ENCODE measurements at regions not wholly inside any gene's neighbourhood (a gene's known extent, or its start where the extent isn't known, plus 50 kb on each side); places are given as distances from the start of the nearest gene placed in this dataset.

DNA sequence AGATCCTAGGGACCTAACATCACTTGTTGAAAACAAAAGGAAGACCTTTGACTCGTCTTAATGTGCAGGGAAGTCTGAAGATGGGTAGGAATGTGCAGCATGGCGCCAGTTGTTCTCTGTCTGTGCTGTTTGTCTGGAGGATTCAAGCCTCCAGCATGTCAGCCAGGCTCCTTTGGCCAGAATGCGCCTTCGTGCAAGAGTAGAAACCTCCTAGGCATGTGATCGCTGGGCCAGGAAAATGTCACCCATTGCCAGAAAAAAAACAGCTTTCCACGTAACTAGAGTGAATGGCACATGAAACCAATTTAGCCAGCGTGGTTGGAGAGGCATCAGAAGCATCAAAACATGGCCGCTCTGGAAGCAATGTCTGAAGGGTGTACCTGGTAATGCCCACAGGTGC is 132.7 kb downstream of the EDN1 start:
- no peak for DNase-seq (ENCODE audit: low spot score)

DNA sequence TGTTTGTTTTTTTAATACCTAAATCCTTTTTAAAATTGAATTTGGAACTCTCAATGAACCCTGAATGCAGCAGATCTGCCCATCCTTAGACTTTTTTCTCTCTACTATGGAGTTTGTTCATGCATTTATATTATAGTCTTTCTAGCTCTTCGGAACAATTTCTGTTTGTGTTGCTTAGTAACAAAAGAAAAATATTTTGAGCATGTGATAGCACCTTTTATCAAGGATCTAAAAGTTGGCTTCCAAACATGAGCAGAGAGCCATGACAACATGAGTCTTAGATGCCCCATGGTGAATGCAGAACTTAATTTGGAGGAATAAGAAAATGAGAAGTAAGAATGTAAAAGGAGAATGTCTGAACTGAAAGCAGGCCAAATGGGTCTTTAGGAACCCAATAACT is 133.7 kb downstream of the EDN1 start:
- no peak for DNase-seq (ENCODE audit: low spot score)

DNA sequence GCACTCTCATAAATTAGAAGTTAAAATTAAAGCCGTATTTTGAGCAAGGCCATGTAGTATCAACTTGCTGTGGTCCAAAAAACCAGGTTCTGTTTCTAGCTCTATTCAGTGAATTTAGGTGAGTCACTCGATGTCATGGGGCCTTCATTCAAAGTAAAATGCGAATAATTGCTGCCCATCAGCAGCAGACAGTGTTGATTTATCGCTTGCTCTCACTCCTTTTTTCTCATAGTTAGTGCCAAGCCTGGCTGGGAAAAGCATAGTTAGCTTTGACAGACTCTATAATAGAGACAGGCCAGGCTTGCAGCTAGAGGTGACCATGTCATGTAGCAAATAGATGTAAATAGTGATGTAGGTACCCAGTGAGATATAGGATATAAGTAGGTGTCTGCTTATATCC is 136.0 kb downstream of the EDN1 start:
- DNase-seq (ENCODE audit: low spot score), result no peak

DNA sequence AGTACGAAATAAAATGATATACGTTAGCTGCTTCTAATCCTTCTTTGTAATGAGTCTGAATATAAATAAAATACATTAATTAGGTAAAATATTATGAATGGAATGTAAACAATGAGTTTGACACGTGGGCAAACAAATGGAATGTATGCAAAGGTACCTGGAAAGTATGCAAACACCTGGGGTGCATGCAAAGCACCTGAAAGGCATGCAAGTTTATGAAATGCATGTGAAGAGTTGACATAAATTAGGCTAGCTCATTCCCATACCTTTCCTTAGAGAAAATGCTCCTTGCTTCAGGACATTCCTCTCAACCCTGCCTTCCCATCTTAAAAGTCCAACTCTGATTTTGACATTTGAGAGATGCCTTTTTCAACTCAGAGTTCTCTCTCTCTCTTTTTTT is 140.9 kb downstream of the EDN1 start:
- DNase-seq (ENCODE audit: low spot score), result no peak

DNA sequence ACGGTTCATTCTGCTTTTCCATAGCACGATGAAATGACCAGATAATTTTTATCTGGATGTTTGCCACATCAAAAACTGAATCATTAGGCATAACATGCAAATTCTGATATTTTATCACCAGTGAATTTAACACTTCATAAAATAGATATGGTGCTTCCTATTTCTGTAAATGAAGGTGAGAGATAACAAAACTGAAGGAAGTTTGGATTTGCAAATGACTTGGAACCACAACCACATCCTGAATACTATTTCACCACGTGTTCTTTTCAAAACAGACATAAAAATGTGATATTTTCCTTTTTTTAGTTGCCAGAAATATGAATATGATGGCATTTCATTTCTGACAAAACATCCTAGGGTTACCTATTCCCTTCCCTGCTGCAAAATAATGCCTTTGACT is 146.1 kb downstream of the EDN1 start:
- no peak for DNase-seq (ENCODE audit: low spot score)

DNA sequence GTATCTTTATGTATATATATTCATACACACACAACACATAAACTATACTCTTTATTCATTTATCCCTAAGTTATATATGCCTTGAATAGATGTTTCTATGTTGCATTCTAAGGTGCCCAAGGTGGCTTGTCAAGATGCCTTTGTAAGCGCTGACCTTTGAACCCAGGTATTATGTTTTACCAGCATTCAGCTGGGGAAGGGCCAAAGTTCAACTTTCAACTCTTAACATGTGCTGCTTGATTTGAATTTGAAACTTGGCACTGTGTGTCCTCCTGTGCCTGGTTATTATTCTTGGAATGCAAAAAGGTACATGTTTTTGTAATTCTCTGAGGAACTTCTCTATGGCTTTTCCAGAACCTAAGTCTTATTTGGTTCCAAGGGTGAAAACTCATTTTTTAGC is 146.5 kb downstream of the EDN1 start:
- DNase-seq (ENCODE audit: low spot score), result no peak

DNA sequence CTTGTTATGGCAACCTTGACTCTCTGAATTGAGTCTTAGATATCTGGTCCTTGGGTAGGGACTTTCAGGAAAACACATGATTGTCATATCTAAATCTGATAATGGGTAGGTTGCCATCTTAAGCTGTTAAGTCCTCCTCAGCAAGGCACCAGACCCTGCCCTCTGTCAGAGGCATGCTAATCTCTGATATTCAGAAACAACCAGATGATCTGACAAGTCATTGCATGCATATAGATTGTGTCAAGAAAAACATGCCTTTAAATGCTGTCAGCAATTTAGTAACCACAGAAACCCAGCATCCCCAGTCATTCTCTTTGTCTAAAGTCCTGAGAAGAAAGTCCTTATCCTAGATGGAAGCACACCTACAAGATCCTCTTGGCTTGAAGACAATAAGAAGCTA is 149.1 kb downstream of the EDN1 start:
- DNase-seq (ENCODE audit: low spot score), result no peak

DNA sequence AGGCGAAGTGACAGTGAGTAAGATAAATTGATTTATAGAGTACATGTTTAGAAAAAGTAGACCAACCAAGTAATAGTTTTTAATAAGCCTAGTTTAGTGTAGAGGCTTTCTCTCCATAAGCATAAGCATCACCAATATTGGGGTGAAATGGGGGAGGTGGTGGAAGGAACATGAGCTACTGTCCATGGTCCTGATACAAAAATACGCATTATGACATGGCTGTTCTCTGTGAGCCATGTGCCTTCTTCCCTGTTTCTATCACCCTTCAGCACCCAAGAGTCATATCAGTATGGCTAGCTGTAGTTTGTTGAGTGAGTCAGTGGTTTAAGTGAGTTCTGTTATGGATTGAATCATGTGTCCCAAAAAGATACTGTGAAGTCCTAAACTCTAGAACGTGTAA is 150.8 kb downstream of the EDN1 start:
- DNase-seq (ENCODE audit: low spot score), result no peak

DNA sequence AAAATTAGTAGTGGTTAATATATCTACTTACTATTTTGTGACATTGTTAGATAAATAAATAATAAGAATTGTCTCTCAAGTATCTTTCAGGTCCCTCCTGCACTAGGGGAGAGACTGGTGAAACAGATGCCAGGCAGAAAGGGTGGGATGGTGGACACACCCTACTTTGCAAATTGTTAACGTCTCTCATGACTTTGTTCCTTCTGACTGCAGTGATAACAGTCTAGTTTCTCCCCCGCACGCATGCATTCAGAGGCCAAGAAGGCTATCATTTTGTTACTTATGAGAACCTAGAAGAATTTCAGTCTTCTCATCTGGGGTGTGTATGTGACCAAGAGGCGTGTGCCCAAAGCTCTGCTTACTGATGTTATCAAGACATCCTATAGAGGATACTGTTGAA is 152.3 kb downstream of the EDN1 start:
- no peak for DNase-seq (ENCODE audit: low spot score)

DNA sequence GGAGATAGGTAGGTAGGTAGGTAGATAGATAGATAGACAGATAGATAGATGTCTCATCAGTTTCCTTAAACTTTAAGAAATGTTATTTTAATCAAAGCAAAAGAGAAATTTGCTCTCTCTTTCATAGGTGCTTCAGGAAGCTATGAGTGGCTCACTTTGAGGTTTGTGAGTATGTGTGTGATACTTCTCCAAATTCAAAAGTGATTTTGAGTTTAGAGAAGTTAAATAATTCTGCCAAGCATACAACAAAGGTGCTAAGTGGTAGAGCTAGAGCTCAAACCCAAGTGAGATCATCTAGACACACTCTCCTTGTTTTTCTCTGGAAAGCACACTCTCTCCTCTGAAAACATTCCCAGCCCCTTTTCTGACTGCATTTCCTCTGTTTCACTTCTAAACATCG is 156.2 kb downstream of the EDN1 start:
- DNase-seq (ENCODE audit: low spot score), result no peak

DNA sequence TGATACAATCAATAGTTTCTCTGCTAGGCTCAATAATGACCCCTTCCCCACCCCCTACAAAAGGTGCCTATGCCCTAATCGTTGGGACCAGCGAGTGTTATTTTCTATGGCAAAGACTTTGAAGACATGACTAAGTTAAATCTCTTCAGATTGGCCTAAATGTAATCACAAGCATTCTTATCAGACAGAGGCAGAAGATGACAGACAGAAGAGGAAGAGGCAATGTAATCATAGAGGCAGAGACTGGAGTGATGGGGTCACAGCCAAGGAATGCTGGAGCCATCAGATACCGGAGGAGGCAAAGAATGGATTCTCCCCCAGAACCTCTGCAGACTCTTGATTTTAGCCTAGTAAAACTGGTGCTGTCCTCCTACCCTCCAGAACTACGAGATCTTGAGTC is 159.3 kb downstream of the EDN1 start:
- DNase-seq (ENCODE audit: low spot score), result no peak

DNA sequence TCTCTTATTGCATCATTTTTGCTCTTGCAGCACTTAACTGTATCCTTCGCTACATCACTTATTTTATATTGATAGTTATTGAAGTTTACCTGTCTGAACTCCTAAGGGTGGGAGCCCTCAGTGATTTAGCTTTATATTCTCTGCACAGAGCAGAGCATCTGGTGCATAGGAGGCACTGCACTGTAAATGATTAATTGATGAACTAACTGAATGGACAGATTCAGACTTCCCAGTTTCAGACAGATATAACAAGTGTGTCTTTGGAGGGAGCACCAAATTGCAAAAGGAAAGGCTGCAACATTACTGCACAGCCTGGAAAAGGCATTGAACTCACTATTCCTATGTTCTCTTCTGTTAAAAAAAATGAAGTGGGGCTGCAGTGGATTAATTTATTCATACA is 160.3 kb downstream of the EDN1 start:
- no peak for DNase-seq (ENCODE audit: low spot score)

DNA sequence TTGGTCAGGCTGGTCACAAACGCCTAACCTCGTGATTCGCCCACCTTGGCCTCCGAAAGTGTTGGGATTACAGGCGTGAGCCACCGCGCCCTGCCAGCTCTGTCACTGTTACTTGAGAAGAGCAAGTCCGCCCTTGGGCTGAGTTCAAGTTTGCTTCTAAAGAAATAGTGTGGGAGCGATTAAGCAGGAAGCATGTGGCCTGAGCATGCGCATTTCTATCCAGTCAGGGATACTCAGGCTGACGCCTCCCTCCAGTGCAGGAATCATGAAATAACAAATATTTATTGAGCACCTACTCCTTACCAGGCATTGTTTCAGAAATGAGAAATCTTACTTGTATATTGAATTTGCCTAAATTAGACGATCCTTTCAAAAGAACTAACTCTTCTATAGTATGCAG is 166.2 kb downstream of the EDN1 start:
- DNase-seq (ENCODE audit: low spot score), result no peak

DNA sequence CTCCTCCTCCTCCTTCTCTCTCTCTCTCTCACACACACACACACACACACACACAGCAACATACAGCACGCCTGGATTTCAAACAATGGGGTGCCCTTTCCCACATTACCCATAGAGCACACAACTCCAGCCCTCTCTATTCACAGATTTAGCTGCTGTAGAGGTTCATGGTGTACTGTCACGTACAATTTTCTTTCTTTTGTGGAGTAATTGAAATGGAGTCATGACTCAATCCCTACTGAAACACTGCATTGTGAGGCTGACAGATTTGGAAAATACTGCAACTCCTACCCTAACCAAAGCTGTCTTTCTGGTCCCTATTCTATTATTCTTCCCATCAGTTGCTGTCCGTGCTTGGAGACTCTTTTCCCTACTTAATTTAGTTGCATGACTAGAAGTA is 166.9 kb downstream of the EDN1 start:
- no peak for DNase-seq (ENCODE audit: low spot score)

DNA sequence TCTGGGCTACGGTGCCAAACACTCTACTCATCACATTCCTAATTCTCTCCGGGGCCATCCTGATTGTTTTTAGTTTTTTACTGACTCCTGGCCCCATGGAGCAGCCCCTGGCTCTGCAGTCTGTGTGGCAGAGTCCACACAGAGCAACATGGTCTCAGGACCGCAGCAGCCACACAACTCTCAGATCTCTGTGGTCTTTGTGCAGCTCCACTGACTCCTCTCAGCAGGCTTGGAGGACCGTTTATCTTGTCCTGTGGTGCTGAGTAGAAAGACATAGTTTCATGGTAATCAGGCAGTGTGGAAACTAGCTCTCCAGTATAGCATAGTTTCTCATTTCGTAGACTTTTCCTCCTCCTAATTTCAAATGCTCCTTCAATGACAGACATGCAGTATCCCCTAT is 168.4 kb downstream of the EDN1 start:
- DNase-seq (ENCODE audit: low spot score), result no peak

DNA sequence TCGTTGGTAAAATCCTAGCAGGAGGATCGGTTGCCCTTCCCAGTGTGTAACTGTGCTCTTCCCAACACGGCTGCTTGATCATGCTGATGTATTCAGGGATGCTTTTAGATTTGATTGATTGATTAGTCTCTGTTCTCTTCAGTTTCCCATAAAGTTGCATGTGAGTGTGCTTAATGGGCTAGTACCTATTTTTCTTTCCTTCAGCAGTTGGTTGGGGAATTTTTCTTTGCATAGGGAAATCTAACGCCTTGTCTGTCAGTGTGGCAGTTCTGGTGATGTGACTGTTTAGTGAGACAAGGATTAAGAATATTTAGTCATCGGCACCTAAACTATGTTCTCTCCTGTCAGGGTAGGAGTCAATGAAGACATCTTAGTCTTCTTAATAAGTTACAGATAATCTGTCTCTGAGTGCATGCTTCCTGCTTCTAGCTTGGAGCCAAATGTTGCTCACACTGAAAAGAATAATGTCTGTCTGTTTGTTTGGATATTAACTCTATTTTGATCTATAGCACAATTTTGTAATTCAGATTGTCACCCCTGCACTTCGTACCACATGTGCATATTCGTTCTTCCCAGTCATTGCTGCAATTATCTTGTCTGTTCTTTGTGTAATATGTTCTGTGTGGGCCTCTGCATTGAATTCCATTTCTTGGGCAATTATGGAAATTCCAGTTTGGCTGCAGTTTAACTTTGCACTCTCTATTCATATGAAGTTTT is 169.9 kb downstream of the EDN1 start:
- no peak for DNase-seq (ENCODE audit: low spot score)

DNA sequence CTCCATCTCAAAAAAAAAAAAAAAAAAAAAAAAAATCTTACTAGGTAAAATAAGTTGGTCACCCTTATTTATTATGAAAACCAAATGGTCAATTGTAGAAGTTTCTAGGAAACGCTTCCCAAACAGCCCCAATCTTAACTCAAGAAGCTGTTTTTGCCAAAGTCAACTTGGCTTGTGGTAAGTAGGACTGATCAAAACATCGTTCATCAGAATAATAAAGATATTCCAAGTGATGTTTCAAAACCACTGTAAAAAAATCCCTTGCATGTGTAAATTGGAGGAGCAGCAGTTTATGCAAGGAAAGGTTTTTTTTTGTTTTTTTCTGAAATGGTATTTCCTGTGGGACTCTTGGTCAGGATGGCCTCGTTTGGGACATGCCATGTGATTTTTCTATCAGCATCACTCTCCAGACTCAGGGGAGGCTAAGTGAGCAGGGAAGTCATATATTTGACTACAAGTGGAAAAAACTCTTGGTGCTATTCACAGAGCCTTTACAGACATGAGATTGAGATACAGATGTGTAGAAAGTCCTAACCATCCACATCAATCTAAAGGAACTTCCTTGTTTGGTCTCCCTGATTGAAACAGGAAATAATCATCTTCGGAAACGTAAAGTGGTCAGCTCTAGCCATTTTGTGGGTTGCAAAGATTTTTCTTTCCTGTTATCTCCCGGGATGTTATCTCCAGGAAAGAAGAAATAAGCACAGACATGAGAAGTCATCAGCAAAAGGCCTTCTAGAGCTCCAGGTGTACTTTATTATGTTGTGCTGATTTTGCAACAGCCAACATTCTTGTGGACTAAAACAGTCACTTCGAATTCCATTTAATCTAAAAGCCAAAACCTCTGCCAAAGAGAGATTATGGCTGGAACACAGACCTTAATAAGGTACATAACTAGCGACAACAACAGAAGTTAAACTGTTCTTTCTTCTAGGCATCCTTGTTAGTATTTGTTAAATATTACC is 177.8 kb downstream of the EDN1 start:
- DNase-seq (ENCODE audit: low spot score), result no peak

DNA sequence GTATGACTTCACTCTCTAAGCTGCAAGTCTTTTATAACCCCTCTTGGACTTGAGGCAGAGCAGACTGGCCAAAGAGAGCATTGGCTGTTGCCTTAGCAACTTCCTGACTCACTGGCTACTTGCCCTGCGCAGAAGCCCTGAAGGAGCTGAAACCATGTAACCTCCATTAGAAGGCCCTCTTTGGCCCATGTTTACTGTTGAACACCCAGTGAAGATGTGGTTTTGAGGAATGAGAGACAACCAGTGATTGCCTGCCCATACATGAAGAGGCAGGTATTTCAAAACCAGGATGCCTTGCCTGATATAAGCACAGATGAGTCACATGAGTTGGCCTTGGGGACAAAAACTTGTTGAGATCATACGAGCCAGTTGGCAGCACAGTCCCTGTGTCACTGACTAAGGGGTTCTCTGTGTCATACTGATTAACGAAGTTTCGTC is 182.5 kb downstream of the EDN1 start:
- no peak for DNase-seq (ENCODE audit: low spot score)

DNA sequence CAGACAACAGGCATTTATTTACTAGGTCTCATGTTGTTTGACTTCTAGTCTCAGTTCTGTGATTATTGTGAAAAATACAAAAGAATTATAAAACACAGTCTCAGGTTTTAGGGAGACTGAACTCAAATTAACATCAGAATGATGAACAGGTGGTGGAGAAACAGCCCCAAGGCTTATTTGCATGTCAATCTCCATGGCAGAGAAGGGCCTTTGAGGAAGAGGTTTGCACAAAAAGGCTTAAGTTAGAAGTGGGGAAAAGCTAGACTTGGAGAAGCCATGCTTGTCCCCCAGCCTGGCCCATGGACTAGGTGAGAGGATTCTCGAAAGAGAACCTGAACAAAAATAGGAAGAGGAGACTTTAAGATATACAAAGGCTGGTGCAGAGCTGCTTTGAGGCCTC is 183.3 kb downstream of the EDN1 start:
- no peak for DNase-seq (ENCODE audit: low spot score)

DNA sequence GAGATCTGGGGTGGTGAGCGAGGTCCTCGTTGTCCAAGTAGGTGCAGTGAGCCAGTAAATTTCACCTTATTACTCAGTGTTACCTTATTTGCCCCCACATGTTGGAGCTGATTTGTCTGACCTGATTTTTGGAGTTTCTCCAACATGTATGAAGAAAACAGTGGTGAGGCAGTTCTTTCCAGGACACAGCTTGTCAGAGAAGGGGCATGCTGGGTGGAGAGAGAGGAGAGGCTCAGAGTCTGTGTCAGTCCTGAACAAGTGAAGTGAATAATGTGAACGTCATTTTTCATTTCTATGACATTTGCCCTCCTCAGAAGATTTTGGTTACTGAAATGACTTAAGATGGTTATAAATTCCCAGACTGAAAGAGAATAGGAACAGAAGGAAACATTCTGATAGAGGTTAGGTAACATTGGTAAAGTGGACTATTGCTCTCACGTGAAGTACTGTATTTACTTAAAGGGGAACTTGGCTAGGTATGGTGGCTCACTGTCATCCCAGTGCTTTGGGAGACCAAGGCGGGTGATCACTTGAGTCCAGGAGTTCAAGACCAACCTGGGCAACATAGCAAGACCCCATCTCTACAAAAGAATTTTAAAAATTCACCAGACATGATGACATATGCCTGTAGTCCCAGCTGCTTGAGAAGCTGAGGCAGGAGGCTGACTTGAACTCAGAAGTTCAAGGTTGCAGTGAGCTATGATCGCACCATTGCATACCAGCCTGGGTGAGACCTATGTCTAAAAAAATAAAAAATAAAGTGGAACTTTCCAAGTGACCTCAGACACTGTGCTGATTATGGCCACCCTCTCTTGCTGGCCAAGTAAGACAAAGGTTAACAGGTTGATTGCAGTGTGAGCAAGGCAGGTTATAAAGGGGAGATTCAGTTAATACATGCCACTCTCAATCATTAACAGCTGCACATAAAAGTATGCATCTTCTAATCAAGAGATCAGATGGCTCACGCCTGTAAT is 184.3 kb downstream of the EDN1 start:
- no peak for DNase-seq (ENCODE audit: low spot score)

DNA sequence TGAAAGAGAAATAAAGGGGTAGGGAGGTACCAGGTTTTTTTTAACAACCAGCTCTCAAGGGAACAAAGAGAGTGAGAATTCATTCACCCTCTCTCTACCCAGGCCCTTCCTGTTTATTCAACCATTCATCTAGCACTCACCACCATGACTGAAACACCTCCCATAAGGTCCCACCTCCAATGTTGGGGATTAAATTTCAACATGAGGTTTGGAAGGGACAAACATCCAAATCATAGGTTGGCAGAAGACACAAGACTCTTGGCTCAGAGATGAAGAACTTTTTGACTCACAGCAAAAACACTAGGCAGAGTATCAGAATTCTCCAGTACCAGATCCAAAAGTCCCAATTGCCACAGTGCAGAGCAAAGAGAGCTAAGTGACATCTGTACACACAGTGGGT is 186.3 kb downstream of the EDN1 start:
- no peak for DNase-seq (ENCODE audit: low spot score)

DNA sequence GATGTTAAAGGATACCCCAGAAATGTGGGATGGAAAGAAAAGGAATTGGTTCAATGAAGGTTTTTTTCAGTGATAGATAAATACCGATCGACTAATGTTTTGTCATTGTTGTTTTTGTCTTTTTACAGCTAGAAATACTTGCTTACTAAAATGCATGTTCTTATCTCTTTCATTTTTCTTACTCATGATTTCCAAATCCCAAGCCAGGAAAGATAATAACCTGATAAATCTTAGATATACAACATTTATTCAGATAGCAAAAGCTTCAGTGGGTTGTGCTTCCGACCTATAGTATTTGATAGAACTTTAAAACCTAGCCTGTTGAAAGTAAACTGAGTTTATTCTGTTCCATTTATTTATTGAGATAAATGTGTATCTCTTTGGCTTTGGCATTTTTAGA is 187.5 kb downstream of the EDN1 start:
- no peak for DNase-seq (ENCODE audit: low spot score)
